H1 (cell line): ENCODE measurements at regions not wholly inside any gene's neighbourhood (a gene's known extent, or its start where the extent isn't known, plus 50 kb on each side); places are given as distances from the start of the nearest gene placed in this dataset.

Experiments
- CTCF ChIA-PET: fragments of 300-600 bp; sonication (Branson Sonifier 250); formaldehyde crosslinking; loops from one replicate; lab custom pipeline; 2021; ENCODE audit not compliant: partially characterized antibody; lab: Charles Lee
- POLR2A ChIA-PET: fragments of 300-600 bp; sonication (Branson Sonifier 250); formaldehyde crosslinking; loops from one replicate; lab custom pipeline; 2021; ENCODE audit warnings: inconsistent platforms; ENCODE audit not compliant: partially characterized antibody; lab: Charles Lee
- DNase-seq, 2 experiments: peaks; one replicate each; pipeline versions ENCODE4 v3.0.0 to v3.0.0-alpha.2; 2010 to 2022; ENCODE audit warnings: low spot score in 2 of 2, low read depth in 1 of 2, mixed read lengths in 1 of 2
- FAIRE-seq: peaks from 2 replicates; lab custom pipeline; 2011; peaks lifted over from hg19 to GRCh38; lab: Jason Lieb, UNC
- H2AFZ ChIP-seq: 2 replicates; pipeline ENCODE4 v1.8.1; 2012; ENCODE audit warnings: low read length, inconsistent platforms
- H2AK5ac ChIP-seq: 2 replicates; pipeline ENCODE4 v1.6.1; 2013; ENCODE audit warnings: low read depth, low read length
- H2BK120ac ChIP-seq: replicated peaks from 2 replicates; pipeline ENCODE3; 2013; ENCODE audit warnings: low read depth, low read length, inconsistent platforms
- H2BK12ac ChIP-seq: 2 replicates; pipeline ENCODE4 v1.6.1; 2013; ENCODE audit warnings: low read depth, low read length
- H2BK15ac ChIP-seq: 2 replicates; pipeline ENCODE4 v1.6.1; 2013; ENCODE audit warnings: low read length
- H2BK20ac ChIP-seq: 2 replicates; pipeline ENCODE4 v1.6.1; 2013; ENCODE audit warnings: low read length
- H2BK5ac ChIP-seq: 2 replicates; pipeline ENCODE4 v1.6.1; 2013; ENCODE audit warnings: low read depth, low read length
- H3K14ac ChIP-seq: 2 replicates; pipeline ENCODE4 v1.6.1; 2013; ENCODE audit warnings: inconsistent platforms; ENCODE audit not compliant: insufficient read length
- H3K18ac ChIP-seq: 2 replicates; pipeline ENCODE4 v1.6.1; 2013; ENCODE audit warnings: low read length; ENCODE audit errors: extremely low read depth
- H3K23ac ChIP-seq: 2 replicates; pipeline ENCODE4 v1.6.1; 2013; ENCODE audit warnings: inconsistent platforms; ENCODE audit not compliant: insufficient read length
- H3K23me2 ChIP-seq: 2 replicates; pipeline ENCODE4 v1.6.1; 2013; ENCODE audit warnings: low read depth, low read length
- H3K27ac ChIP-seq: 2 replicates; pipeline ENCODE4 v1.6.1; 2011; ENCODE audit warnings: low read depth, low read length, inconsistent platforms
- H3K27me3 ChIP-seq, 4 experiments: replicated peaks in 1 of 4; 1 replicate in 1 of 4; 2 replicates in 3 of 4; pipeline versions ENCODE4 v1.6.1 to v1.8.1; 2011 to 2013; ENCODE audit warnings: low read length in 3 of 4, mild to moderate bottlenecking in 3 of 4, inconsistent platforms in 2 of 4, mixed read lengths in 2 of 4, moderate library complexity in 1 of 4; ENCODE audit not compliant: control insufficient read depth in 3 of 4, insufficient read depth in 3 of 4; ENCODE audit errors: extremely low read depth in 1 of 4
- H3K36me3 ChIP-seq, 4 experiments: 2 replicates each; pipeline versions ENCODE4 v1.6.1 to v1.8.1; 2011 to 2013; ENCODE audit warnings: mild to moderate bottlenecking in 4 of 4, low read length in 3 of 4, moderate library complexity in 2 of 4, control low read depth in 1 of 4, inconsistent platforms in 1 of 4; ENCODE audit not compliant: insufficient read depth in 4 of 4, control insufficient read depth in 2 of 4
- H3K4ac ChIP-seq: replicated peaks from 2 replicates; pipeline ENCODE3; 2013; ENCODE audit warnings: low read length, low read depth, mixed read lengths, inconsistent platforms; ENCODE audit not compliant: insufficient read length
- H3K4me1 ChIP-seq, 4 experiments: replicated peaks in 1 of 4; 1 replicate in 1 of 4; 2 replicates in 3 of 4; pipeline versions ENCODE4 v1.6.1 to v1.8.1; 2011 to 2013; ENCODE audit warnings: low read length in 3 of 4, inconsistent platforms in 2 of 4, mixed read lengths in 1 of 4; ENCODE audit not compliant: insufficient read depth in 4 of 4, control insufficient read depth in 3 of 4
- H3K4me2 ChIP-seq, 2 experiments: 2 replicates each; pipeline versions ENCODE4 v1.6.1 to v1.8.1; 2011 to 2013; ENCODE audit warnings: low read depth in 2 of 2, low read length in 2 of 2, control low read depth in 1 of 2, inconsistent platforms in 1 of 2, mild to moderate bottlenecking in 1 of 2; ENCODE audit not compliant: insufficient read depth in 1 of 2
- H3K4me3 ChIP-seq, 4 experiments: fragments of 200-600, 300-600 bp in 1 of 4; sonication (generic), shearing (Covaris generic), sonication (Bioruptor Twin) in 1 of 4; 2 replicates each; pipeline versions ENCODE4 v1.5.1 to v1.8.1; 2011 to 2016; ENCODE audit warnings: low read length in 4 of 4, low read depth in 3 of 4, control low read depth in 2 of 4, inconsistent platforms in 2 of 4, mild to moderate bottlenecking in 2 of 4, mixed read lengths in 1 of 4, moderate library complexity in 1 of 4; ENCODE audit not compliant: insufficient read depth in 2 of 4; ENCODE audit errors: extremely low read depth in 1 of 4
- H3K56ac ChIP-seq: replicated peaks from 2 replicates; pipeline ENCODE3; 2013; ENCODE audit warnings: low read depth, mild to moderate bottlenecking, mixed read lengths, low read length, inconsistent platforms; ENCODE audit not compliant: insufficient read length
- H3K79me1 ChIP-seq: 2 replicates; pipeline ENCODE4 v1.6.1; 2013; ENCODE audit warnings: low read depth, low read length, control low read depth
- H3K79me2 ChIP-seq, 2 experiments: 2 replicates each; pipeline versions ENCODE4 v1.6.1 to v1.8.1; 2012 to 2013; ENCODE audit warnings: low read length in 2 of 2, mild to moderate bottlenecking in 2 of 2, inconsistent platforms in 1 of 2; ENCODE audit not compliant: insufficient read depth in 2 of 2, control insufficient read depth in 1 of 2
- H3K9ac ChIP-seq, 4 experiments: replicated peaks in 1 of 4; 1 replicate in 1 of 4; 2 replicates in 3 of 4; pipeline versions ENCODE4 v1.6.1 to v1.8.1; 2011 to 2013; ENCODE audit warnings: low read depth in 3 of 4, low read length in 3 of 4, control low read depth in 2 of 4, mild to moderate bottlenecking in 2 of 4, moderate library complexity in 2 of 4, inconsistent platforms in 1 of 4; ENCODE audit errors: extremely low read depth in 1 of 4
- H3K9me3 ChIP-seq, 2 experiments: 2 replicates each; pipeline versions ENCODE4 v1.6.1 to v1.8.1; 2012 to 2013; ENCODE audit warnings: mild to moderate bottlenecking in 2 of 2, moderate library complexity in 2 of 2, control low read depth in 1 of 2, inconsistent platforms in 1 of 2, low read depth in 1 of 2, low read length in 1 of 2, mixed read lengths in 1 of 2; ENCODE audit not compliant: insufficient read depth in 2 of 2
- H4K20me1 ChIP-seq, 2 experiments: replicated peaks in 1 of 2; 2 replicates each; pipeline versions ENCODE3 to v1.8.1; 2011 to 2013; ENCODE audit warnings: inconsistent platforms in 2 of 2, low read length in 2 of 2, mild to moderate bottlenecking in 1 of 2; ENCODE audit not compliant: insufficient read depth in 2 of 2, control insufficient read depth in 1 of 2
- H4K5ac ChIP-seq: 2 replicates; pipeline ENCODE4 v1.6.1; 2013; ENCODE audit warnings: low read length, low read depth, mixed read lengths, inconsistent platforms; ENCODE audit not compliant: insufficient read length
- H4K8ac ChIP-seq: 2 replicates; pipeline ENCODE4 v1.8.0; 2013; ENCODE audit warnings: mild to moderate bottlenecking, moderate library complexity, low read length, inconsistent platforms; ENCODE audit not compliant: insufficient read depth; ENCODE audit errors: extremely low read depth
- H4K91ac ChIP-seq: replicated peaks from 2 replicates; pipeline ENCODE3; 2013; ENCODE audit warnings: low read length, mixed read lengths, inconsistent platforms; ENCODE audit not compliant: insufficient read length
- BRCA1 ChIP-seq: IDR thresholded peaks from 2 replicates; pipeline ENCODE4 v1.6.1; 2012; ENCODE audit warnings: low read depth, low read length, improper control_type of control experiment
- CBX5 ChIP-seq: fragments of 300-800, 300-1000 bp; sonication (generic); IDR thresholded peaks from 2 replicates; pipeline ENCODE4 v1.7.1; 2016; ENCODE audit warnings: antibody characterized with exemption, low read length, low read depth
- CHD1 ChIP-seq: IDR thresholded peaks from 2 replicates; pipeline ENCODE4 v1.6.1; 2012; ENCODE audit warnings: low read depth, low read length, improper control_type of control experiment
- CHD2 ChIP-seq: IDR thresholded peaks from 2 replicates; pipeline ENCODE4 v1.6.1; 2012; ENCODE audit warnings: low read length, improper control_type of control experiment
- EGR1 ChIP-seq: IDR thresholded peaks from 2 replicates; pipeline ENCODE4 v1.6.1; 2011; ENCODE audit warnings: low read depth, low read length, borderline replicate concordance
- EZH2 ChIP-seq: fragments of 200-600 bp; sonication (generic); IDR thresholded peaks from 2 replicates; pipeline ENCODE4 v1.7.1; 2012; ENCODE audit warnings: low read depth, mild to moderate bottlenecking, moderate library complexity, low read length, inconsistent platforms; ENCODE audit not compliant: severe bottlenecking
- GABPA ChIP-seq: IDR thresholded peaks from 2 replicates; pipeline ENCODE4 v1.6.1; 2011; ENCODE audit warnings: mild to moderate bottlenecking, low read length, moderate library complexity, borderline replicate concordance; ENCODE audit not compliant: insufficient read depth
- GTF2F1 ChIP-seq: IDR thresholded peaks from 2 replicates; pipeline ENCODE4 v1.6.1; 2012; ENCODE audit warnings: low read depth, low read length, improper control_type of control experiment, borderline replicate concordance
- POLR2AphosphoS5 ChIP-seq: IDR thresholded peaks from 2 replicates; pipeline ENCODE4 v1.6.1; 2011; ENCODE audit warnings: low read depth, low read length
- RFX5 ChIP-seq: IDR thresholded peaks from 2 replicates; pipeline ENCODE4 v1.6.1; 2011; ENCODE audit warnings: low read depth, low read length, improper control_type of control experiment, borderline replicate concordance
- SIX5 ChIP-seq: IDR thresholded peaks from 2 replicates; pipeline ENCODE4 v1.6.1; 2011; ENCODE audit warnings: mild to moderate bottlenecking, low read depth, low read length
- SP4 ChIP-seq: IDR thresholded peaks from 2 replicates; pipeline ENCODE4 v1.6.1; 2012; ENCODE audit warnings: low read length, inconsistent platforms
- TAF1 ChIP-seq: IDR thresholded peaks from 2 replicates; pipeline ENCODE4 v1.6.1; 2011; ENCODE audit warnings: mild to moderate bottlenecking, low read depth, low read length
- TCF12 ChIP-seq: IDR thresholded peaks from 2 replicates; pipeline ENCODE4 v1.6.1; 2011; ENCODE audit warnings: low read depth, mild to moderate bottlenecking, low read length
- WGBS, 2 experiments: shearing (Covaris generic) in 1 of 2; methylation state at CpG; one replicate each; pipeline versions ENCODE4 v1.1.6 to v1.1.7; 2013 to 2015; ENCODE audit warnings: low lambda C conversion rate in 2 of 2, mixed read lengths in 2 of 2, inconsistent platforms in 1 of 2, low coverage in 1 of 2, missing lambda C conversion rate in 1 of 2; ENCODE audit not compliant: insufficient replicate concordance in 2 of 2, insufficient coverage in 1 of 2, insufficient read length in 1 of 2; ENCODE audit errors: extremely low coverage in 1 of 2, missing lambda C conversion rate in 1 of 2; 5-methylcytosine and 5-hydroxymethylcytosine counted together
- TF ChIP-seq, protein P1 (sequence below): IDR thresholded peaks from 2 replicates; pipeline ENCODE4 v1.6.1; 2011; ENCODE audit warnings: low read length, improper control_type of control experiment

DNA sequence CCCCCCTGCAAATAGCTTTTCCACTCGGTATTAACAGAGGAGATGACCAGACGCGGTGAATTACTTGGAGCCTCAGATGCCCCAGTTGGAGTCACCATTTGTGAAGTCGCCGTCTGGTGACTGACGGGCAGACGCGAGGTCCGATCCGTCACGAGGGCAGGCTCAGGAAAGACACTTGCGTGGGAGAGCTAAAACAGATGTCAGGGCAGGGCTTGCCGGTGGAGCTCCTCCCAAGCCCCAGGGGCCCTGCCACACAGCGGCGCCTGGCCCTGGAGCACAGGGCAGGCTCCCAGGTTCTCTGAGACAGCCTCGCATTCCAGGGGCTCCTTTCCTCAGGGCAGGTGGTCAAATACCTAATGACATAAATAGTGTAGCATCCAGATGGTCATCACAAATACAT lies 348.3 kb downstream of the C16orf95 start:
- Histone ChIP-seq H2BK12ac (no peak overlapping the region), H4K20me1 (no peaks in the 10 kb centered on the region), H3K56ac (no peak overlapping the region), H3K36me3 (no peaks in the 10 kb centered on the region), H3K9ac (no peak overlapping the region), H4K91ac (no peak overlapping the region), H2BK5ac (no peak overlapping the region), H2BK15ac (no peak overlapping the region), H3K14ac (no peak overlapping the region), H3K23ac (no peak overlapping the region), H3K9me3 (no peaks in the 10 kb centered on the region), H4K8ac (no peak overlapping the region), H3K4me2 (no peak overlapping the region), H2AK5ac (no peak overlapping the region), H2BK20ac (no peak overlapping the region), H3K27ac (no peak overlapping the region), H3K4ac (no peak overlapping the region), H2AFZ (no peak overlapping the region), H2BK120ac (no peak overlapping the region), H3K27me3 (no peaks in the 10 kb centered on the region), H3K23me2 (peaks cover 6% of the 10 kb centered on the region; the same call in 1 of the 2 replicates), H3K18ac (no peak overlapping the region), H3K79me1 (no peaks in the 10 kb centered on the region), H4K5ac (no peak overlapping the region), H3K4me1 (no peaks in the 10 kb centered on the region; a peak in 1 of 7 replicates), H3K79me2 (no peaks in the 10 kb centered on the region), H3K4me3 (no peak overlapping the region)
- DNase-seq (no peak), FAIRE-seq (no peak)
- ChIA-PET POLR2A (no interaction called here), CTCF (interaction anchor here (1.4 kb wide), 1 partner anchor 13 kb away, joined by 3 read pairs; no protein-coding TSS in a partner anchor)
- WGBS, 2 experiments, result 83% methylated on average over 16 of the region's 16 CpGs; no CpG with 5 or more reads in 1 of the 2 experiments
- TF ChIP-seq CHD2 (no peak), GTF2F1 (no peak), SIX5 (no peak), EZH2 (no peak), EGR1 (no peak), CBX5 (no peak), TAF1 (no peak), GABPA (no peak), CHD1 (no peak), BRCA1 (no peak), TCF12 (no peak), RFX5 (no peak), POLR2AphosphoS5 (no peak), SP4 (no peak)
- TF ChIP-seq, protein P1, sequence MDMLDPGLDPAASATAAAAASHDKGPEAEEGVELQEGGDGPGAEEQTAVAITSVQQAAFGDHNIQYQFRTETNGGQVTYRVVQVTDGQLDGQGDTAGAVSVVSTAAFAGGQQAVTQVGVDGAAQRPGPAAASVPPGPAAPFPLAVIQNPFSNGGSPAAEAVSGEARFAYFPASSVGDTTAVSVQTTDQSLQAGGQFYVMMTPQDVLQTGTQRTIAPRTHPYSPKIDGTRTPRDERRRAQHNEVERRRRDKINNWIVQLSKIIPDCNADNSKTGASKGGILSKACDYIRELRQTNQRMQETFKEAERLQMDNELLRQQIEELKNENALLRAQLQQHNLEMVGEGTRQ, result no peak
